ENCODE measurements at regions not wholly inside any gene's neighbourhood (a gene's known extent, or its start where the extent isn't known, plus 50 kb on each side); places are given as distances from the start of the nearest gene placed in this dataset.

DNA sequence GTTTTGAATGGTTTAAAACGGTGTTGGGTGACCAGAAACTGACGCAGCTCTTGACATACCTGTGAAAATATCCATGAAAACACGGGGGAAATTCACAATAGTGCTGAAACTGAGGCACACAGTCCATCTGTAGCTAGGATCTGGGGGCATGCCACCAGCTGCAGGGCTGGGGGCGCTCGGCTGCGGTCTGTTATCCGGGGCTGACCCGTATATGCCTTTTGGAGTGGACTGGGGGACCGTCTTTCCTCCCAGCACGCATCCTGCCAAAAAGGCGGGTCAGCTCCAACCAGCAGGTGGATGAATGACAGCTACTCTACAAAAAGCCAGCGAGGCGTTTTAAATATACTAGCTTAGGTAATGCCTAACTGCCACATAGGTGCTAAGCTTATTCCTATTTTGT, 729.8 kb downstream of the QKI start:
- no peak for TF ChIP-seq EZH2phosphoT487 (IDR thresholded peaks at IDR 0.05; ENCODE audit: insufficient read depth, low read depth)
- no peak for TF ChIP-seq EZH2 (IDR thresholded peaks at IDR 0.05; ENCODE audit: insufficient read depth, poor library complexity, severe bottlenecking)
